GM23338 (cell line): ENCODE measurements at regions not wholly inside any gene's neighbourhood (a gene's known extent, or its start where the extent isn't known, plus 50 kb on each side); places are given as distances from the start of the nearest gene placed in this dataset.

Experiments used
- ATAC-seq: fragments of 200-7000 bp; cut with Tn5 transposase; 3 replicates; pipeline ENCODE4 v1.9.1; 2020
- DNase-seq: peaks from one replicate; pipeline ENCODE4 v3.0.0-alpha.2; 2015; ENCODE audit warnings: low spot score
- H2AFZ ChIP-seq: fragments of 200-600 bp; sonication (generic); 2 replicates; pipeline ENCODE4 v1.8.0; 2016; ENCODE audit warnings: antibody characterized with exemption, mild to moderate bottlenecking, moderate library complexity
- H3F3A ChIP-seq: fragments of 200-600 bp; sonication (generic); replicated peaks from 2 replicates; pipeline ENCODE4 v1.8.0; 2017; ENCODE audit warnings: antibody characterized with exemption, mixed run types, low read depth
- H3K27ac ChIP-seq: fragments of 200-600 bp; sonication (generic); 2 replicates; pipeline ENCODE4 v1.6.1; 2016; ENCODE audit warnings: low read depth
- H3K27me3 ChIP-seq: fragments of 200-600 bp; sonication (generic); 2 replicates; pipeline ENCODE4 v1.8.0; 2016; ENCODE audit warnings: mild to moderate bottlenecking, mixed run types, moderate library complexity; ENCODE audit not compliant: insufficient read depth
- H3K36me3 ChIP-seq: fragments of 200-600 bp; sonication (generic); 2 replicates; pipeline ENCODE4 v1.8.0; 2016; ENCODE audit warnings: mild to moderate bottlenecking; ENCODE audit not compliant: insufficient read depth
- H3K4me1 ChIP-seq: fragments of 200-600 bp; sonication (generic); 2 replicates; pipeline ENCODE4 v1.8.0; 2016; ENCODE audit warnings: mild to moderate bottlenecking, moderate library complexity; ENCODE audit not compliant: insufficient read depth
- H3K4me2 ChIP-seq: fragments of 200-600 bp; sonication (generic); 2 replicates; pipeline ENCODE4 v1.7.1; 2017; ENCODE audit warnings: mixed run types
- H3K4me3 ChIP-seq: fragments of 200-600 bp; sonication (generic); 2 replicates; pipeline ENCODE4 v1.6.1; 2016; ENCODE audit warnings: mixed run types
- H3K79me2 ChIP-seq: fragments of 200-600 bp; sonication (generic); replicated peaks from 2 replicates; pipeline ENCODE4 v1.8.0; 2017; ENCODE audit warnings: mild to moderate bottlenecking; ENCODE audit not compliant: insufficient read depth
- H3K9me2 ChIP-seq: fragments of 200-600 bp; sonication (generic); 2 replicates; pipeline ENCODE4 v1.8.0; 2017; ENCODE audit not compliant: insufficient read depth
- H4K20me1 ChIP-seq: fragments of 200-600 bp; sonication (generic); replicated peaks from 2 replicates; pipeline ENCODE4 v1.8.0; 2017; ENCODE audit warnings: mild to moderate bottlenecking; ENCODE audit not compliant: insufficient read depth
- H3K27ac Mint-ChIP-seq: 2 replicates; pipeline ENCODE4 v1.8.0; 2020; ENCODE audit warnings: inconsistent platforms, mild to moderate bottlenecking, moderate library complexity, mixed read lengths
- H3K27me3 Mint-ChIP-seq: 3 replicates; pipeline ENCODE4 v1.8.0; 2022; ENCODE audit warnings: low read depth, mild to moderate bottlenecking, moderate library complexity, mixed read lengths, inconsistent platforms; ENCODE audit not compliant: insufficient read depth, poor library complexity
- H3K36me3 Mint-ChIP-seq: 3 replicates; pipeline ENCODE4 v1.8.0; 2021; ENCODE audit warnings: low read depth, mild to moderate bottlenecking, inconsistent platforms, moderate library complexity, mixed read lengths
- H3K4me1 Mint-ChIP-seq: 3 replicates; pipeline ENCODE4 v1.8.0; 2020; ENCODE audit warnings: mild to moderate bottlenecking, inconsistent platforms, mixed read lengths
- H3K4me3 Mint-ChIP-seq: 3 replicates; pipeline ENCODE4 v1.8.0; 2021; ENCODE audit warnings: moderate library complexity, mild to moderate bottlenecking, inconsistent platforms, mixed read lengths
- H3K9me3 Mint-ChIP-seq: 3 replicates; pipeline ENCODE4 v1.8.0; 2020; ENCODE audit warnings: moderate library complexity, mild to moderate bottlenecking, inconsistent platforms, mixed read lengths
- CREB1 ChIP-seq: fragments of 250-450 bp; sonication (Bioruptor Pico); IDR thresholded peaks from 2 replicates; pipeline ENCODE4 v1.5.0; 2020; ENCODE audit warnings: low read depth, mild to moderate bottlenecking, moderate library complexity
- CTCF ChIP-seq, 2 experiments: fragments of 200-600 bp in 1 of 2; sonication (generic) in 1 of 2; conservative IDR thresholded peaks; 2 replicates each; pipeline versions ENCODE4 v1.5.1 to v1.6.1; 2016 to 2017; ENCODE audit warnings: antibody characterized with exemption in 2 of 2, low read depth in 2 of 2, mild to moderate bottlenecking in 2 of 2, moderate library complexity in 1 of 2
- EZH2 ChIP-seq: fragments of 200-600 bp; sonication (generic); IDR thresholded peaks from one replicate; pipeline ENCODE4 v1.8.0; 2017; ENCODE audit warnings: antibody characterized with exemption, mild to moderate bottlenecking, low read depth; ENCODE audit not compliant: unreplicated experiment
- EZH2phosphoT487 ChIP-seq: fragments of 200-600 bp; sonication (generic); IDR thresholded peaks from one replicate; pipeline ENCODE4 v1.8.1; 2018; ENCODE audit warnings: antibody characterized with exemption; ENCODE audit not compliant: unreplicated experiment
- JUNB ChIP-seq: IDR thresholded peaks from one replicate; pipeline ENCODE4 v1.6.1; 2016; ENCODE audit warnings: antibody characterized with exemption; ENCODE audit not compliant: unreplicated experiment
- NANOG ChIP-seq: IDR thresholded peaks from 2 replicates; pipeline ENCODE4 v1.6.1; 2016; ENCODE audit warnings: antibody characterized with exemption, borderline replicate concordance
- POLR2AphosphoS5 ChIP-seq: IDR thresholded peaks from 2 replicates; pipeline ENCODE4 v1.6.1; 2016; ENCODE audit warnings: antibody characterized with exemption, low read depth
- STAT1 ChIP-seq: IDR thresholded peaks from one replicate; pipeline ENCODE4 v1.6.1; 2016; ENCODE audit warnings: antibody characterized with exemption; ENCODE audit not compliant: unreplicated experiment
- ZNF114 ChIP-seq: fragments of 250-450 bp; sonication (Bioruptor Pico); IDR thresholded peaks from 2 replicates; pipeline ENCODE4 v1.5.0; 2020; ENCODE audit warnings: mild to moderate bottlenecking, moderate library complexity
- ZNF331 ChIP-seq: fragments of 250-450 bp; sonication (Bioruptor Pico); IDR thresholded peaks from 2 replicates; pipeline ENCODE4 v1.5.0; 2020; ENCODE audit warnings: low read depth, mild to moderate bottlenecking, moderate library complexity
- TF ChIP-seq, protein P1 (sequence below): fragments of 250-450 bp; sonication (Bioruptor Pico); IDR thresholded peaks from 2 replicates; pipeline ENCODE4 v1.5.0; 2020; ENCODE audit warnings: mild to moderate bottlenecking, moderate library complexity
- TF ChIP-seq, protein P2 (sequence below): IDR thresholded peaks from 2 replicates; pipeline ENCODE4 v1.6.1; 2016; ENCODE audit warnings: antibody characterized with exemption
- TF ChIP-seq, protein P3 (sequence below): IDR thresholded peaks from one replicate; pipeline ENCODE4 v1.6.1; 2018; ENCODE audit warnings: antibody characterized with exemption; ENCODE audit not compliant: unreplicated experiment

GRCh38 chr1:56188221-56188620, 391.1 kb downstream of the PLPP3 start:
- Mint-ChIP-seq H3K9me3 (no peaks in the 10 kb centered on the region), H3K4me3 (no peak overlapping the region), H3K4me1 (peaks cover 31% of the 10 kb centered on the region), H3K27ac (no peak overlapping the region), H3K36me3 (no peaks in the 10 kb centered on the region), H3K27me3 (peaks cover 7% of the 10 kb centered on the region)
- H3F3A ChIP-seq = no peaks in the 10 kb centered on the region
- H3K36me3 ChIP-seq = no peaks in the 10 kb centered on the region
- no peaks in the 10 kb centered on the region for H3K27me3 ChIP-seq
- no peak for ATAC-seq
- no peaks in the 10 kb centered on the region for H3K9me2 ChIP-seq
- no peak for DNase-seq
- no peaks in the 10 kb centered on the region for H4K20me1 ChIP-seq
- TF ChIP-seq JUNB (no peak), NANOG (no peak), ZNF331 (CRISPR knock-in tag) (no peak), STAT1 (no peak), POLR2AphosphoS5 (no peak), EZH2 (no peak), CTCF (conservative IDR thresholded peaks at IDR 0.05; ENCODE audit: low read depth in 2 of 2) (no peak), ZNF114 (no peak), EZH2phosphoT487 (no peak), CREB1 (CRISPR knock-in tag) (no peak)
- TF ChIP-seq, protein P1, sequence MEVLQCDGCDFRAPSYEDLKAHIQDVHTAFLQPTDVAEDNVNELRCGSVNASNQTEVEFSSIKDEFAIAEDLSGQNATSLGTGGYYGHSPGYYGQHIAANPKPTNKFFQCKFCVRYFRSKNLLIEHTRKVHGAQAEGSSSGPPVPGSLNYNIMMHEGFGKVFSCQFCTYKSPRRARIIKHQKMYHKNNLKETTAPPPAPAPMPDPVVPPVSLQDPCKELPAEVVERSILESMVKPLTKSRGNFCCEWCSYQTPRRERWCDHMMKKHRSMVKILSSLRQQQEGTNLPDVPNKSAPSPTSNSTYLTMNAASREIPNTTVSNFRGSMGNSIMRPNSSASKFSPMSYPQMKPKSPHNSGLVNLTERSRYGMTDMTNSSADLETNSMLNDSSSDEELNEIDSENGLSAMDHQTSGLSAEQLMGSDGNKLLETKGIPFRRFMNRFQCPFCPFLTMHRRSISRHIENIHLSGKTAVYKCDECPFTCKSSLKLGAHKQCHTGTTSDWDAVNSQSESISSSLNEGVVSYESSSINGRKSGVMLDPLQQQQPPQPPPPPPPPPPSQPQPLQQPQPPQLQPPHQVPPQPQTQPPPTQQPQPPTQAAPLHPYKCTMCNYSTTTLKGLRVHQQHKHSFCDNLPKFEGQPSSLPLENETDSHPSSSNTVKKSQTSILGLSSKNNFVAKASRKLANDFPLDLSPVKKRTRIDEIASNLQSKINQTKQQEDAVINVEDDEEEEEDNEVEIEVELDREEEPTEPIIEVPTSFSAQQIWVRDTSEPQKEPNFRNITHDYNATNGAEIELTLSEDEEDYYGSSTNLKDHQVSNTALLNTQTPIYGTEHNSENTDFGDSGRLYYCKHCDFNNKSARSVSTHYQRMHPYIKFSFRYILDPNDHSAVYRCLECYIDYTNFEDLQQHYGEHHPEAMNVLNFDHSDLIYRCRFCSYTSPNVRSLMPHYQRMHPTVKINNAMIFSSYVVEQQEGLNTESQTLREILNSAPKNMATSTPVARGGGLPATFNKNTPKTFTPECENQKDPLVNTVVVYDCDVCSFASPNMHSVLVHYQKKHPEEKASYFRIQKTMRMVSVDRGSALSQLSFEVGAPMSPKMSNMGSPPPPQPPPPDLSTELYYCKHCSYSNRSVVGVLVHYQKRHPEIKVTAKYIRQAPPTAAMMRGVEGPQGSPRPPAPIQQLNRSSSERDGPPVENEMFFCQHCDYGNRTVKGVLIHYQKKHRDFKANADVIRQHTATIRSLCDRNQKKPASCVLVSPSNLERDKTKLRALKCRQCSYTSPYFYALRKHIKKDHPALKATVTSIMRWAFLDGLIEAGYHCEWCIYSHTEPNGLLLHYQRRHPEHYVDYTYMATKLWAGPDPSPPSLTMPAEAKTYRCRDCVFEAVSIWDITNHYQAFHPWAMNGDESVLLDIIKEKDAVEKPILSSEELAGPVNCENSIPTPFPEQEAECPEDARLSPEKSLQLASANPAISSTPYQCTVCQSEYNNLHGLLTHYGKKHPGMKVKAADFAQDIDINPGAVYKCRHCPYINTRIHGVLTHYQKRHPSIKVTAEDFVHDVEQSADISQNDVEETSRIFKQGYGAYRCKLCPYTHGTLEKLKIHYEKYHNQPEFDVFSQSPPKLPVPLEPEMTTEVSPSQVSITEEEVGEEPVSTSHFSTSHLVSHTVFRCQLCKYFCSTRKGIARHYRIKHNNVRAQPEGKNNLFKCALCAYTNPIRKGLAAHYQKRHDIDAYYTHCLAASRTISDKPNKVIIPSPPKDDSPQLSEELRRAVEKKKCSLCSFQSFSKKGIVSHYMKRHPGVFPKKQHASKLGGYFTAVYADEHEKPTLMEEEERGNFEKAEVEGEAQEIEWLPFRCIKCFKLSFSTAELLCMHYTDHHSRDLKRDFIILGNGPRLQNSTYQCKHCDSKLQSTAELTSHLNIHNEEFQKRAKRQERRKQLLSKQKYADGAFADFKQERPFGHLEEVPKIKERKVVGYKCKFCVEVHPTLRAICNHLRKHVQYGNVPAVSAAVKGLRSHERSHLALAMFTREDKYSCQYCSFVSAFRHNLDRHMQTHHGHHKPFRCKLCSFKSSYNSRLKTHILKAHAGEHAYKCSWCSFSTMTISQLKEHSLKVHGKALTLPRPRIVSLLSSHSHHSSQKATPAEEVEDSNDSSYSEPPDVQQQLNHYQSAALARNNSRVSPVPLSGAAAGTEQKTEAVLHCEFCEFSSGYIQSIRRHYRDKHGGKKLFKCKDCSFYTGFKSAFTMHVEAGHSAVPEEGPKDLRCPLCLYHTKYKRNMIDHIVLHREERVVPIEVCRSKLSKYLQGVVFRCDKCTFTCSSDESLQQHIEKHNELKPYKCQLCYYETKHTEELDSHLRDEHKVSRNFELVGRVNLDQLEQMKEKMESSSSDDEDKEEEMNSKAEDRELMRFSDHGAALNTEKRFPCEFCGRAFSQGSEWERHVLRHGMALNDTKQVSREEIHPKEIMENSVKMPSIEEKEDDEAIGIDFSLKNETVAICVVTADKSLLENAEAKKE (CRISPR knock-in tag) = no peak
- TF ChIP-seq, protein P2, sequence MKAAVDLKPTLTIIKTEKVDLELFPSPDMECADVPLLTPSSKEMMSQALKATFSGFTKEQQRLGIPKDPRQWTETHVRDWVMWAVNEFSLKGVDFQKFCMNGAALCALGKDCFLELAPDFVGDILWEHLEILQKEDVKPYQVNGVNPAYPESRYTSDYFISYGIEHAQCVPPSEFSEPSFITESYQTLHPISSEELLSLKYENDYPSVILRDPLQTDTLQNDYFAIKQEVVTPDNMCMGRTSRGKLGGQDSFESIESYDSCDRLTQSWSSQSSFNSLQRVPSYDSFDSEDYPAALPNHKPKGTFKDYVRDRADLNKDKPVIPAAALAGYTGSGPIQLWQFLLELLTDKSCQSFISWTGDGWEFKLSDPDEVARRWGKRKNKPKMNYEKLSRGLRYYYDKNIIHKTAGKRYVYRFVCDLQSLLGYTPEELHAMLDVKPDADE = no peak
- TF ChIP-seq, protein P3, sequence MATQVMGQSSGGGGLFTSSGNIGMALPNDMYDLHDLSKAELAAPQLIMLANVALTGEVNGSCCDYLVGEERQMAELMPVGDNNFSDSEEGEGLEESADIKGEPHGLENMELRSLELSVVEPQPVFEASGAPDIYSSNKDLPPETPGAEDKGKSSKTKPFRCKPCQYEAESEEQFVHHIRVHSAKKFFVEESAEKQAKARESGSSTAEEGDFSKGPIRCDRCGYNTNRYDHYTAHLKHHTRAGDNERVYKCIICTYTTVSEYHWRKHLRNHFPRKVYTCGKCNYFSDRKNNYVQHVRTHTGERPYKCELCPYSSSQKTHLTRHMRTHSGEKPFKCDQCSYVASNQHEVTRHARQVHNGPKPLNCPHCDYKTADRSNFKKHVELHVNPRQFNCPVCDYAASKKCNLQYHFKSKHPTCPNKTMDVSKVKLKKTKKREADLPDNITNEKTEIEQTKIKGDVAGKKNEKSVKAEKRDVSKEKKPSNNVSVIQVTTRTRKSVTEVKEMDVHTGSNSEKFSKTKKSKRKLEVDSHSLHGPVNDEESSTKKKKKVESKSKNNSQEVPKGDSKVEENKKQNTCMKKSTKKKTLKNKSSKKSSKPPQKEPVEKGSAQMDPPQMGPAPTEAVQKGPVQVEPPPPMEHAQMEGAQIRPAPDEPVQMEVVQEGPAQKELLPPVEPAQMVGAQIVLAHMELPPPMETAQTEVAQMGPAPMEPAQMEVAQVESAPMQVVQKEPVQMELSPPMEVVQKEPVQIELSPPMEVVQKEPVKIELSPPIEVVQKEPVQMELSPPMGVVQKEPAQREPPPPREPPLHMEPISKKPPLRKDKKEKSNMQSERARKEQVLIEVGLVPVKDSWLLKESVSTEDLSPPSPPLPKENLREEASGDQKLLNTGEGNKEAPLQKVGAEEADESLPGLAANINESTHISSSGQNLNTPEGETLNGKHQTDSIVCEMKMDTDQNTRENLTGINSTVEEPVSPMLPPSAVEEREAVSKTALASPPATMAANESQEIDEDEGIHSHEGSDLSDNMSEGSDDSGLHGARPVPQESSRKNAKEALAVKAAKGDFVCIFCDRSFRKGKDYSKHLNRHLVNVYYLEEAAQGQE = no peak
- H3K4me2 ChIP-seq = no peak overlapping the region
- no peak overlapping the region for H2AFZ ChIP-seq
- no peak overlapping the region for H3K4me3 ChIP-seq
- H3K4me1 ChIP-seq = peaks cover 19% of the 10 kb centered on the region
- H3K27ac ChIP-seq = no peak overlapping the region
- H3K79me2 ChIP-seq = no peaks in the 10 kb centered on the region
